K562 (cell line): ENCODE measurements at regions not wholly inside any gene's neighbourhood (a gene's known extent, or its start where the extent isn't known, plus 50 kb on each side); places are given as distances from the start of the nearest gene placed in this dataset.

ENCODE experiments used
- DACH1 ChIP-seq: fragments of 450-650 bp; IDR thresholded peaks from 2 replicates; pipeline ENCODE4 v1.6.1; 2018; ENCODE audit not compliant: partially characterized antibody
- KLF16 ChIP-seq: IDR thresholded peaks from 2 replicates; pipeline ENCODE4 v1.6.1; 2016; ENCODE audit warnings: antibody characterized with exemption
- NFYB ChIP-seq: IDR thresholded peaks from 2 replicates; pipeline ENCODE4 v1.6.1; 2011; ENCODE audit warnings: mild to moderate bottlenecking, moderate library complexity; ENCODE audit not compliant: insufficient read length; ENCODE audit errors: extremely low read depth
- NRF1 ChIP-seq, 2 experiments: fragments of 450-650 bp; IDR thresholded peaks in 1 of 2; conservative IDR thresholded peaks in 1 of 2; 2 replicates each; pipeline ENCODE4 v1.6.1; 2014; ENCODE audit warnings: mild to moderate bottlenecking in 2 of 2
- SMC3 ChIP-seq: conservative IDR thresholded peaks from 2 replicates; pipeline ENCODE4 v1.6.1; 2011; ENCODE audit warnings: low read depth, low read length, improper control_type of control experiment; ENCODE audit not compliant: insufficient read depth
- TAF7 ChIP-seq: fragments of 450-650 bp; IDR thresholded peaks from 2 replicates; pipeline ENCODE4 v1.6.1; 2016; ENCODE audit warnings: missing genetic modification characterization, missing compliant biosample characterization
- ZFX ChIP-seq: sonication (generic); formaldehyde crosslinking; IDR thresholded peaks from 2 replicates; pipeline ENCODE4 v1.8.0; 2022; ENCODE audit warnings: mild to moderate bottlenecking, missing genetic modification reagents, moderate library complexity
- ZNF668 ChIP-seq: fragments of 250-450 bp; sonication (Bioruptor Pico); IDR thresholded peaks from 2 replicates; pipeline ENCODE4 v1.8.0; 2022; ENCODE audit warnings: mild to moderate bottlenecking, inconsistent platforms
- ZSCAN32 ChIP-seq: fragments of 450-650 bp; formaldehyde crosslinking; IDR thresholded peaks from 2 replicates; pipeline ENCODE4 v1.4.0; 2020; ENCODE audit warnings: mild to moderate bottlenecking, moderate library complexity
- TF ChIP-seq, protein P1 (sequence below): sonication (generic); formaldehyde crosslinking; IDR thresholded peaks from 2 replicates; pipeline ENCODE4 v1.8.0; 2023; ENCODE audit warnings: mild to moderate bottlenecking, missing genetic modification reagents
- TF ChIP-seq, protein P2 (sequence below): fragments of 450-650 bp; IDR thresholded peaks from 2 replicates; pipeline ENCODE4 v1.6.1; 2016; ENCODE audit warnings: borderline replicate concordance
- TF ChIP-seq, protein P3 (sequence below): sonication (generic); formaldehyde crosslinking; IDR thresholded peaks from 2 replicates; pipeline ENCODE4 v1.8.0; 2022; ENCODE audit warnings: missing genetic modification reagents, mild to moderate bottlenecking, moderate library complexity, borderline replicate concordance

DNA sequence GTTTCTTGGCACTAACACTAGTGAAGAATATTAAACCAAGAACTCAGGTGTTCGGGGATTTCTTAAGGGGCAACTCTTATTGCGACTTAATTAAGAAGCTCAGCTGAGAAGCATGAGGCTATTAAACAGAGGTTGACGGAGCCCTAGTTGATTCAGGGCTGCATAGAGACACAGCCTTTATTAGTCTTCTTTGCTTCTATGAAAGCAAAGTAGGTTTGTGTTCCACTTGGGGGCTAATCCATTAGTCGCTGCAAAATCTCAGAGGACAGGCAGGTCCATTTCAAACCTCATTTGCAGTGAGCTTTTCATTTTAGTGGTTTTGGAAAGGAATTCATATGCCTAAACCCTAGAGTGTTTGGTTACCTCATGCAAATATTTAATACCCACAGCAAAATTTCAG is 506.6 kb upstream of the SULF2 start (continued):
- TF ChIP-seq, protein P1, sequence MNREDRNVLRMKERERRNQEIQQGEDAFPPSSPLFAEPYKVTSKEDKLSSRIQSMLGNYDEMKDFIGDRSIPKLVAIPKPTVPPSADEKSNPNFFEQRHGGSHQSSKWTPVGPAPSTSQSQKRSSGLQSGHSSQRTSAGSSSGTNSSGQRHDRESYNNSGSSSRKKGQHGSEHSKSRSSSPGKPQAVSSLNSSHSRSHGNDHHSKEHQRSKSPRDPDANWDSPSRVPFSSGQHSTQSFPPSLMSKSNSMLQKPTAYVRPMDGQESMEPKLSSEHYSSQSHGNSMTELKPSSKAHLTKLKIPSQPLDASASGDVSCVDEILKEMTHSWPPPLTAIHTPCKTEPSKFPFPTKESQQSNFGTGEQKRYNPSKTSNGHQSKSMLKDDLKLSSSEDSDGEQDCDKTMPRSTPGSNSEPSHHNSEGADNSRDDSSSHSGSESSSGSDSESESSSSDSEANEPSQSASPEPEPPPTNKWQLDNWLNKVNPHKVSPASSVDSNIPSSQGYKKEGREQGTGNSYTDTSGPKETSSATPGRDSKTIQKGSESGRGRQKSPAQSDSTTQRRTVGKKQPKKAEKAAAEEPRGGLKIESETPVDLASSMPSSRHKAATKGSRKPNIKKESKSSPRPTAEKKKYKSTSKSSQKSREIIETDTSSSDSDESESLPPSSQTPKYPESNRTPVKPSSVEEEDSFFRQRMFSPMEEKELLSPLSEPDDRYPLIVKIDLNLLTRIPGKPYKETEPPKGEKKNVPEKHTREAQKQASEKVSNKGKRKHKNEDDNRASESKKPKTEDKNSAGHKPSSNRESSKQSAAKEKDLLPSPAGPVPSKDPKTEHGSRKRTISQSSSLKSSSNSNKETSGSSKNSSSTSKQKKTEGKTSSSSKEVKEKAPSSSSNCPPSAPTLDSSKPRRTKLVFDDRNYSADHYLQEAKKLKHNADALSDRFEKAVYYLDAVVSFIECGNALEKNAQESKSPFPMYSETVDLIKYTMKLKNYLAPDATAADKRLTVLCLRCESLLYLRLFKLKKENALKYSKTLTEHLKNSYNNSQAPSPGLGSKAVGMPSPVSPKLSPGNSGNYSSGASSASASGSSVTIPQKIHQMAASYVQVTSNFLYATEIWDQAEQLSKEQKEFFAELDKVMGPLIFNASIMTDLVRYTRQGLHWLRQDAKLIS (CRISPR knock-in tag): no peak
- TF ChIP-seq DACH1 (no peak), NRF1 (conservative IDR thresholded peaks at IDR 0.05 in 1 of 2, IDR thresholded peaks at IDR 0.05 in 1 of 2) (no peak), NFYB (no peak), TAF7 (tag) (no peak), ZSCAN32 (CRISPR knock-in tag) (no peak), SMC3 (no peak), KLF16 (no peak), ZFX (CRISPR knock-in tag) (no peak), ZNF668 (CRISPR knock-in tag) (no peak)
- TF ChIP-seq, protein P2, sequence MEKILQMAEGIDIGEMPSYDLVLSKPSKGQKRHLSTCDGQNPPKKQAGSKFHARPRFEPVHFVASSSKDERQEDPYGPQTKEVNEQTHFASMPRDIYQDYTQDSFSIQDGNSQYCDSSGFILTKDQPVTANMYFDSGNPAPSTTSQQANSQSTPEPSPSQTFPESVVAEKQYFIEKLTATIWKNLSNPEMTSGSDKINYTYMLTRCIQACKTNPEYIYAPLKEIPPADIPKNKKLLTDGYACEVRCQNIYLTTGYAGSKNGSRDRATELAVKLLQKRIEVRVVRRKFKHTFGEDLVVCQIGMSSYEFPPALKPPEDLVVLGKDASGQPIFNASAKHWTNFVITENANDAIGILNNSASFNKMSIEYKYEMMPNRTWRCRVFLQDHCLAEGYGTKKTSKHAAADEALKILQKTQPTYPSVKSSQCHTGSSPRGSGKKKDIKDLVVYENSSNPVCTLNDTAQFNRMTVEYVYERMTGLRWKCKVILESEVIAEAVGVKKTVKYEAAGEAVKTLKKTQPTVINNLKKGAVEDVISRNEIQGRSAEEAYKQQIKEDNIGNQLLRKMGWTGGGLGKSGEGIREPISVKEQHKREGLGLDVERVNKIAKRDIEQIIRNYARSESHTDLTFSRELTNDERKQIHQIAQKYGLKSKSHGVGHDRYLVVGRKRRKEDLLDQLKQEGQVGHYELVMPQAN: no peak
- TF ChIP-seq, protein P3, sequence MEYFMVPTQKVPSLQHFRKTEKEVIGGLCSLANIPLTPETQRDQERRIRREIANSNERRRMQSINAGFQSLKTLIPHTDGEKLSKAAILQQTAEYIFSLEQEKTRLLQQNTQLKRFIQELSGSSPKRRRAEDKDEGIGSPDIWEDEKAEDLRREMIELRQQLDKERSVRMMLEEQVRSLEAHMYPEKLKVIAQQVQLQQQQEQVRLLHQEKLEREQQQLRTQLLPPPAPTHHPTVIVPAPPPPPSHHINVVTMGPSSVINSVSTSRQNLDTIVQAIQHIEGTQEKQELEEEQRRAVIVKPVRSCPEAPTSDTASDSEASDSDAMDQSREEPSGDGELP (CRISPR knock-in tag): no peak
